ENCODE measurements at regions not wholly inside any gene's neighbourhood (a gene's known extent, or its start where the extent isn't known, plus 50 kb on each side); places are given as distances from the start of the nearest gene placed in this dataset.
"Not testable (repeated sequence)": the region's sequence is repeated elsewhere in the genome, so short reads cannot be mapped to it uniquely, and the experiment has no call there.

DNA sequence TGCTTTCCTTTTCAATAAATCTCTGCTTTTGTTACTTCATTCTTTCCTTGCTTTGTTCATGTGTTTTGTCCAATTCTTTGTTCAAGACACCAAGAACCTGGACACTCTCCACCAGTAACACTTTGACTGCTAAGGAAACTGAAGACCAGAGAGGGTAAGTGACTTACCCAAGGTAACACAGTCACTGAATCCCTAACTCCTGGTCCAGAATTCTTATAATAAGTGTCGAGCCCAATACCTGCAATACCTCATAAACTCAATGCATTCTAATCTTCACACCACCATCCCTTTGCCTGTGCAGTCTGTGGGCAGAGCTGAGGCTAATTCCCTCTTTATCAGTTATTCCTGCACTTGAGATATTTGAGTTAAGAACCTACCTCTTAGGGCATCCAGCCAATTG, 237.8 kb downstream of the UACA start:
- no peak for DNase-seq (ENCODE audit: low read depth)

DNA sequence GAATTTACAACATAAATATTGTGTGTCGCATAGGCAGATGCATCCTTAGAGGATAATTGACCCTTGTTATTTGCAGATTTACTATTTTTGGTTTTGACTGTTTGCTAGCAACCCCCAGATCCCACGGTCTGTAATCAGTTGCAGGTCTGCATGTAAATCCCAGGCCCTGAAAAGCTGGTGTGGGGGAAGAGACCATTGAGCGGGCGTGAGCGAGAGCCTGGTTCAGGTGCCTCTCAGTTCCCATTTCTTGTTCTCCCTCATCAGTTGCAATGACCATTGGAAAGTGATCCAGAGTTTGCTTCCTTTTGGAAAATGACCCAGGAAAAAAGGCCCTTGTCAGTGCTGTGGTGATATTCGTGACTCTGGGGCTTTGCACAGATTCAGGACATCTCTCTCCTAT, 238.9 kb downstream of the UACA start:
- DNase-seq (ENCODE audit: low read depth), result no peak

DNA sequence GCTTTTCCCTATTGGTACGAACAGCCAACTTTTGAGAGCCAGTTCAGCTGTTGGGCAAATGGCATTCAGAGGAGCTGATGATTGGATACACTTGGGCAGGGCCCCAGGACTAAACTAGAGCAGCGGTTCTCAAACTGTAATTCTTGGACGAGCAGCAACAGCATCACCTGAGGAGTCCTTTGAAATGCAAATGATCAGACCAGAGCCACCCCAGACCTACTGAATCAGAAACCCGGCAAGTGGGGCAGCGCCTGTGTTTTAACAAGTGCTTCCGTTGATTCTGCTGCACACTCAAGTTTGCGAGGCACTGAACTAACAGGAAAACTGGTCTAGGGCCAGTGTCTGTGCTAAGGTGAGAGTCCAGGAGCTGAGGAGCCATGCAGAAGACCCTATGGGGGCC, 239.7 kb downstream of the UACA start:
- DNase-seq (ENCODE audit: low read depth), result no peak

DNA sequence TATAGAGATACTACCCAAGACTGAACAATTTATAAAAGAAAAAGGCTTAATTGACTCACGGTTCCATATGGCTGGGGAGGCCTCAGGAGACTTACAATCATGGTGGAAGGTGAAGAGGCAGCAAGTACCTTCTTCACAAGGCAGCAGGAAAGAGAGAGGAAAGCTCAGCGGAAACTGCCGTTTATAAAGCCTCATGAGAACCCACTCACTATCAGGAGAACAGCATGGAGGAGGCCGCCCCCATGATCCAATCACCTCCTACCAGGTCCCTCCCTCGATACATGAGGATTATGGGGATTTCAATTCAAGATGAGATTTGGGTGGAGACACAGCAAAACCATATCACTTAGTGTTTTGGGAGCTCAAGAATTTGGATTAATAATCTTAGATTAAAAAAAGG, 240.2 kb downstream of the UACA start:
- no peak for DNase-seq (ENCODE audit: low read depth)

DNA sequence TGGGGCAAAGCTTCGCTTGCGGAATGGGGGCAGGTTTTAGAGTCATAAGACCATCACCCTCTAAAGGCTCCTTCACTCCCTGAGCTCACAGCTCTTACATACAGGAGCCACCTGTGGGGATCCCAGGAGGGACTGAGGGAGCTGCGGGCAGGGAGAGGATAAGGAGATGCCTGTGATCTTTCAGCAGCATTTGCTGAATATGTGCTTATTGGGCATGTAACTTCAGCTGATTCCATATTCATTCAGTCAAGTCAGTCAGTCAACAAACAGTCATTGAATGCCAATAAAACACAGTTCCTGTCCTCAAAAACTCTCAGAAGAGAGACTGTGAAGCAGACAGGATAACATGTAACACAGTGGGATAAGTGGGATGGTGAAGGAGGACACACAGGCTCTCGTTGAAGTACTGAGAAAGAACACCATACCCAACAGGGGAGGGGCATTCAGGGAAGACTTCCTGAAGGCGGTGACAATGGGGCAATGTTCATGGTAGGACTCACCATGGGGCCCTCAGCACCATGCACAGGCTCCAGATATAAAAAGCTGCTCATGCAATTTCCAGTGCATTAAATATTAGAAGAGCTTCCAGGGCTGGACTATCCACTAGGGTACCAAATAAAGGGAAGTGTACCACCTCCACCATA, 240.9 kb downstream of the UACA start:
- no peak for DNase-seq (ENCODE audit: low read depth)

DNA sequence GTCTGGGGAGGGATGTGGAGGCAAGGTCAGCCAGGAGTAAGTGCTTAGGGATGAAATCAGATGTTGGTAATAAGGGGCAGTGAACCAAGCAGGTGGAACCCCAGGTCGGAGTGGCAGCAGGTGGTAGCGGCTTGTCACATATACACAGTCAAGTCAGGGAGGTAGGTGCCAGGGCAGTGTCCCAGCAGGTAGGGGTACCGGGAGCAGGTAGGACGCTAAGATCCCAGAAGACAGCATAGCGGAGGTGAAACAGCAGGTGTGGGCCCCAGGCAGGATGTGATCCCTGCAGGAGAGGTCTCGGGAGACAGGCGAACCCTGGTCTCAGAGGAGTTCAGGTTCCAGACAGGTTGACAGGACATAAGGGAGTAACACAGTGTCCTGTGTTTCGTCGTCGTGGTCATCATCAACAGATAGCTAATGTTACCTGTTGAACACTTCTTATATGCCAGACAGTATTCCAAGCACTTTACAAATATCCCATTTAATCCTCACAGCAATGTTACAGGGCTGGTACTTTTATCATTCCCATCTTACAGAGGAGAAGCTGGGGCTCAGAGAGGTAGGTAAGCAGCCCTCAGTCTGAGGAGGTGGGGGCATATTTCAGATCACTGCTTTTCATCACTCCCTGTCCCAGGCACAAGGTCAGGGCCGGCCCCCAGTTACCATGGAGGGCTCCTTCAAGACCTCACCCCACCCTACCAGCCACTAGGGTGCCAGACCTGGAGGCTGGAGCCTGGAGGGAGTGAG, 241.6 kb downstream of the UACA start:
- no peak for DNase-seq (ENCODE audit: low read depth)

- no peak for DNase-seq (ENCODE audit: low read depth)
Observed at GRCh38 chr15:70519616-70520015, 243.7 kb downstream of the UACA start.

GRCh38 chr15:70519004-70519365, 244.4 kb downstream of the UACA start:
- no peak for DNase-seq (ENCODE audit: low read depth)

DNA sequence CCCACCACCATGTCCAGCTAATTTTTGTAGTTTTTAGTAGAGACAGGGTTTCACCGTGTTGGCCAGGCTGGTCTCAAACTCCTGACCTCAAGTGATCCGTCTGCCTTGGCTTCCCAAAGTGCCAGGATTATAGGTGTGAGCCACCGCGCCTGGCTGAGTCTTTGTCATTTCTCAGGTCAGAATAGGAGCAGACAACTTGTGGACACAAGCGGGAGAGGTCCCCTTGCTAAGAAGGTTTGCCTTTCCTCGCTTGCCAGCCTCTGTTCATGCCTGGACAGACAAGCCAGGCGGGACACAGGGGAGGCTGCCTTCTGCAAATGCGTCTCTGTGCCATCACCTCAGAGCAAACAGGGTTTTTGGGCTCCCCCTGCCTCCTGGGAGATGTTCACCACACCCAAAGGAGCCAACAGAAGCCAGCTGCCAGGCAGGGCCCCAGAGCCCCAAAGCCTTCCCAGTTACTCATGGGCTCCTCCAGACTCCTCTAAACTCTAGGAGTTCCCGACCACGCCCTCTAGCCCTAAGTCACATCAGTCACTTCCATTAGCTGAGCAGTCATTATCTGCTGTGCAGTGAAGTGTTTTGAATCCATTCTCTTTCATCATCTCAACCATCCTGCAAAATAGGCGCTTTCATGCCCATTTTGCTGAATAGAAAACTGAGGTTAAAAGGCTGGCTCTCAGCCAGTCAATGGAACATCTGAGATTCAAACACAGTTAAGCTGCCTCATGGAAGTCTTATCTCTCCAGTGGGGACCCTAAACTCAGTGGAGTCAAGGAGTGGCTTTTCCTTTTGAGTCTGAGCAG, 245.0 kb downstream of the UACA start:
- DNase-seq (ENCODE audit: low read depth), result no peak

DNA sequence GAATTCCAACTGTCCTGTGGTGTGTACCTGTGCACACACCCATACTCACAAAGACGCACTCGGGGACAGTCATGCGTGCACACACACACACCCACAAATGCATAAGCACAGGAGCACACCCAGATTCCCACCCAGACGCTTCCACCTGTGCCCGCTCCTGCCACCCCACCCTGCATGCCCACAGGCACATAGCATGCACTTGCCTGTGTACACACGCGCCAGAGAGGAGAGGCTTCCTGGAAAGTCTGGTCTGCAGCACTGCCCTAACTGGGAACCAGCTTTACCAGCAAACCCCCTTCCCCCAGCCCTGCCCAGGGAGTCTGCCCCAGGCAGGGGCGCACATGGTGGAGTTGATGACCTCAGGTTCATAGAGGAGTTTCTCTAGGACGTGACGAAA, 246.2 kb downstream of the UACA start:
- DNase-seq (ENCODE audit: low read depth), result no peak

DNA sequence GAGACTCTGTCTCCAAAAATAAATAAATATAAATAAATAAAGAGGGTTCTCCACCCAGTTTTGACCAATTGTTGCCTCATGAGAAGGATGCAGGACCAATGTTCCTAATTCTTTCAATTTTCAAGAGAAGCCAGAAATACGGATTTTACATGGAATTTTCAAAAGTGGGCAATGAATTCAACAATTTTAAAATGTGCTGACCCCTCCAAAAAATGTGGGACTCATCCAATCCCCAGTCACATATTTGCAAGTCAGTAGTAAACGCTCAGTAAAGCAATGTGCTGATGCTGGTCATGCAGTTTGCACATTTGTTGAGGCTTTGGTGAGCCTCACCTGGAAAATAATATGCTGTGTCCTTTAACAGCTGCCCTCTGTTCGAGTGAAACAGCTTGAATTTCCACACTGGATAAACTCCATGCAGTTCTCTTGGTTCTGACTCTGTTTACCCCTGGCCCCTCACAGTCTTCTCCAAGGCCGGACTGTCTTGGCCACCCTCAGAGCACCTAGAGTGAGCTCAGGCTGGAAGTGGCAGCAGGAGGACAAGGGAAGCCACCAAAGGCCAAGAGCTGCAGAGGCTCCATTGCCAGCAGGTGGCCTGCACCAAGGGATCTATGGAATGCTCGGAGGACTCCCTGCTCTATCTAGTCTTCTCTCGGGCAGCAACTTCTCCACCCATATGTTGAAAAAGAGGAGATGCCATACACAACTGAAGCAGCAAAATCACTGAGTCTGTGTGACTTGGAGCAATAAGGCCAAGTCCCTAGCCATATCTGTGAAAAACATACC, 246.8 kb downstream of the UACA start:
- DNase-seq (ENCODE audit: low read depth), result no peak

DNA sequence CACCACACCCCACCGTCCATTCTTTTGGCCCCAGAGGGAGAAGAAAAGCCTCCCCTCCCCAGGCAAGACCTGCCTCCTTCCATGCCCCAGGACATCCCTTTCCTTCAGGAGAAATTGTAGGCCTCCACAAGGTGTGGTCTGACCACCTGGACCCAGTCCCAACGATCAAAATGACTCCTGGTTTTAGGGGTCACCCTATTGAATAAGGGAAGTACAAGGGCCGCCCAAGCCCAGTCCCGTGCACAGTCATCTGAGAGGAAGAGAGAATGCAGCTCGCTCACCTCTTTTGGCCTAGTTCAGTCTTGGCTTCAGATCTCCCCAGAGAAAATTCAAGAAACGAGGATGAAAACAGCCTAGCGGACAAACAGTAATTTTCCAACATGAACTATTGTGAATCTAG, 249.1 kb downstream of the UACA start:
- no peak for DNase-seq (ENCODE audit: low read depth)

- DNase-seq (ENCODE audit: low read depth), result no peak
Observed at GRCh38 chr15:70513819-70514218, 249.5 kb downstream of the UACA start.

DNA sequence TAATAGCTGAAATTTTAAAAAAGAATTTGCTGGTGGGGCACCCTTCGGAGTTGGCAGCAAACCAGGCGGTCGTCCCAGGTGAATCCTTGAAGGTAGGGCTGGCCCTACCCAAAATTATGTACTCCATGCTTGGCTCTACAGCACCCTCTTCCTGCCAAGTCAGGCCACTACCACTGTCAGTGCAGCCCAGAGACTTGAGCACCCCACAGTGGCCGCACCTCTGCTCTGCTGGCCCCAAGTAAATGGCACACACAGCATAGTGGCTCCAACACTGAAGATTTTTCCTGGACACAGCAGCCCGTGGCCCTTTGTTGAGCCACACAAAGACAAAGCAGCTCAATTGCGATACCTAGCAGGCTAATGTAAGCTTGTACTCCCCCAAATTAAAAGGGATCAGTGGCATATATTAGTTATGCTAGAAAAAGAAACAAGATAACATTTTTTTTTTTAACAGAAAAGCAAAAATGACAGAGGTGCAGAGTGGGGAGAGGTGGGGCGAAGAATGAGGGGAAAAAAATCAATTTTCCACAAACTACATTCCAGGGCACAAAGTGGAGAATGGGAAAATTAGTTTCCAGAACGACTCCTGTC, 250.5 kb downstream of the UACA start:
- DNase-seq (ENCODE audit: low read depth), result peak; percentile 61

DNA sequence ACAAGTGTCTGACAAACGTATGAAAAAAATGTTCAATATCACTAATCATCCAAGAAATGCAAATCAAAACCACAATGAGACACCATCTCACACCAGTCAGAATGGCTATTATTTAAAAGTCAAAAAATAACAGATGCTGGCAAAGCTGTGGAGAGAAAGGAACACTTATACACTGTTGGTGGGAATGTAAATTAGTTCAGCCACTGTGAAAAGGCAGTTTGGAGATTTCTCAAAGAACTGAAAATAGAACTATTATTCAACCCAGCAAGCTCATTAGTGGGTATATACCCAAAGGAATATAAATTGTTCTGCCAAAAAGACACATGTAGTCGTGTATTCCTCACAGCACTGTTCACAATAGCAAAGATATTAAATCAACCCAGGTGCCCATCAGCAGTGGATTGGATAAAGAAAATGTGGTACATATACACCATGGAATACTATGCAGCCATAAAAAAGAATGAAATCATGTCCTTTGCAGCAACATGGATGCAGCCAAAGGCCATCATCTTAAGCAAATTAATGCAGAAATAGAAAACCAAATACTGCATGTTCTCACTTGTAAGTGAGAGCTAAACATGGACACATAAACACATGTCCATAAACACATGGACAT, 251.3 kb downstream of the UACA start:
- not testable (repeated sequence) for DNase-seq (ENCODE audit: low read depth)

- DNase-seq (ENCODE audit: low read depth), result no peak
Observed at GRCh38 chr15:70510433-70510832, 252.9 kb downstream of the UACA start.

GRCh38 chr15:70509731-70510143, 253.6 kb downstream of the UACA start:
- DNase-seq (ENCODE audit: low read depth), result no peak

- no peak for DNase-seq (ENCODE audit: low read depth)
Observed at GRCh38 chr15:70509282-70509662, 254.1 kb downstream of the UACA start.

GRCh38 chr15:70508561-70509281, 254.6 kb downstream of the UACA start:
- peak; percentile 47 for DNase-seq (ENCODE audit: low read depth)

DNA sequence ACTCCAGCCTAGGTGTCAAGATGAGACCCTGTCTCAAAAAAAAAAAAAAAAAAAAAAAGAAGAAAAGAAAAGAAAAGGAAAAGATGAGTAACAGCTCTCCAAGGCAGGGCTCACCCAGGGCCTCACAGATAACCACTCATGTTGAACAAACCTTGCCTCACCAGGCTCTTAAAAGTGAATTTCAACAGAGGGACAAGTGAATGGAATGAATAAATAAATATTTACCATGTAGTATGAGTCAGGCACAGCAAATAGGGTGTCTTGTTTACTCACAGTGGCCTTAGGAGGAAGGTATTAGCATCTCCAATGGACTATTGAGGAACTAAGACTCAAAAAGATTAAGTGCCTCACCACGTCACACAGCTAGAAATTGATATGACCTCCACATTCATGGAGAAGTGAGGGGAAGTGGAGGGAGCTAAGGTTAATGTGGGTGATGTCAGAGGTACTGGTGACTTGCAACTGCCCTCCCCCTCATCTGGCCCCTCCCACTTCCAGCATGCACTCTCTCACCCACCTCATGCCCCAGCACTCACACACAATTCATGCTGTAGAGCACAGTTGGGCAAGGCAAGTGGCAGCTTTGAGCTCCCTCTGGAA, 255.5 kb downstream of the UACA start:
- DNase-seq (ENCODE audit: low read depth), result no peak

All from activated T-cell treated with anti-CD3 and anti-CD28 coated beads for 48 hours (primary cell).